GM12865 (cell line): ENCODE measurements at regions not wholly inside any gene's neighbourhood (a gene's known extent, or its start where the extent isn't known, plus 50 kb on each side); places are given as distances from the start of the nearest gene placed in this dataset.

Experiments used
- DNase-seq: peaks from one replicate; pipeline ENCODE4 v3.0.0; 2010; ENCODE audit warnings: low read depth
- H3K4me3 ChIP-seq: 2 replicates; pipeline ENCODE4 v1.5.1; 2011; ENCODE audit warnings: mild to moderate bottlenecking, low read depth, low read length, control low read depth
- CTCF ChIP-seq: IDR thresholded peaks from 2 replicates; pipeline ENCODE4 v1.5.1; 2011; ENCODE audit warnings: low read length, control low read depth, low read depth, inconsistent platforms; ENCODE audit not compliant: insufficient read depth; ENCODE audit errors: missing control alignments

- no peak overlapping the region for H3K4me3 ChIP-seq
- DNase-seq: no peak
- no peak for TF ChIP-seq CTCF
Observed at GRCh38 chr4:138049355-138049754, 192.8 kb downstream of the SLC7A11 start.

- no peak for DNase-seq
- H3K4me3 ChIP-seq: no peak overlapping the region
- no peak for TF ChIP-seq CTCF
Observed at GRCh38 chr4:138047290-138047689, 194.9 kb downstream of the SLC7A11 start.

- H3K4me3 ChIP-seq: no peak overlapping the region
- TF ChIP-seq CTCF: no peak
- no peak for DNase-seq
Observed at GRCh38 chr4:138045036-138045435, 197.1 kb downstream of the SLC7A11 start.

- no peak for TF ChIP-seq CTCF
- H3K4me3 ChIP-seq: no peak overlapping the region
- DNase-seq: no peak
Observed at GRCh38 chr4:138039010-138039409, 203.1 kb downstream of the SLC7A11 start.

- no peak overlapping the region for H3K4me3 ChIP-seq
- no peak for DNase-seq
- no peak for TF ChIP-seq CTCF
Observed at GRCh38 chr4:138037696-138038095, 204.5 kb downstream of the SLC7A11 start.

- no peak overlapping the region for H3K4me3 ChIP-seq
Observed at GRCh38 chr4:138035781-138036258, 206.3 kb downstream of the SLC7A11 start.

More at GRCh38 chr4:138035781-138036258, 206.3 kb downstream of the SLC7A11 start:
- TF ChIP-seq CTCF: peak; percentile 36
- DNase-seq: peak; percentile 84
